Activated T-helper 17 cell treated with anti-CD3 and anti-CD28 coated beads, Interleukin-2, amount 50 U/mL, for 72 hours (primary cell): ENCODE measurements at regions not wholly inside any gene's neighbourhood (a gene's known extent, or its start where the extent isn't known, plus 50 kb on each side); places are given as distances from the start of the nearest gene placed in this dataset.
"Not testable (repeated sequence)": the region's sequence is repeated elsewhere in the genome, so short reads cannot be mapped to it uniquely, and the experiment has no call there.

Experiments
- ATAC-seq: fragments of 150-1000 bp; cut with Tn5 transposase; replicated peaks from 2 replicates; pipeline ENCODE4 v1.10.0; 2021; ENCODE audit warnings: mild to moderate bottlenecking, moderate library complexity
- H3K27ac Mint-ChIP-seq: one replicate; pipeline ENCODE4 v1.8.0; 2022; ENCODE audit warnings: mixed read lengths
- H3K27me3 Mint-ChIP-seq: one replicate; pipeline ENCODE4 v1.8.0; 2022; ENCODE audit warnings: mixed read lengths
- H3K36me3 Mint-ChIP-seq: one replicate; pipeline ENCODE4 v1.8.0; 2022; ENCODE audit warnings: low read depth, mild to moderate bottlenecking, mixed read lengths
- H3K4me1 Mint-ChIP-seq: one replicate; pipeline ENCODE4 v1.8.0; 2022; ENCODE audit warnings: mixed read lengths
- H3K4me3 Mint-ChIP-seq: one replicate; pipeline ENCODE4 v1.8.0; 2022; ENCODE audit warnings: mild to moderate bottlenecking, mixed read lengths
- H3K9me3 Mint-ChIP-seq: one replicate; pipeline ENCODE4 v1.8.0; 2022; ENCODE audit warnings: mixed read lengths

DNA sequence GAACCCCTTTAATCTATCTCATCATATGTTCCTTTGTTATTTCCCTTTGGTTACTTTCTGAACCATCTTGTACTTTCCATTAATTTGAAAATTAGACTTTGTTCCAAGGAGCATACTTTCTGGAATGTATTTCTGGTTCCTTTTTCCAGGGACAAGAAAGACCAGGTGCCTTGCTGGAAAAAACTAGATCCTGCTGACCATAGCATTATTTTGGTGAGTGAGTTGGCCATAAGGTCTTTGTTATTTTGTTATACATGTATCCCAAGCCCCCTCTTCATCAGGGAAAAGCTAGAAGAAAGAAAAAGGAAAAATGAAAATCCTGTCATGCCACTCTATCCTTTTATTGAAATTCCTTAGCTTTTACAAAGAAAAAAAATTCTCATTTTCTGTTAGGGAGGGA lies 228.1 kb upstream of the TFPI start:
- Mint-ChIP-seq H3K36me3 (no peaks in the 10 kb centered on the region), H3K9me3 (no peaks in the 10 kb centered on the region), H3K4me1 (no peaks in the 10 kb centered on the region), H3K4me3 (no peak overlapping the region), H3K27me3 (no peaks in the 10 kb centered on the region), H3K27ac (no peak overlapping the region)
- no peak for ATAC-seq

DNA sequence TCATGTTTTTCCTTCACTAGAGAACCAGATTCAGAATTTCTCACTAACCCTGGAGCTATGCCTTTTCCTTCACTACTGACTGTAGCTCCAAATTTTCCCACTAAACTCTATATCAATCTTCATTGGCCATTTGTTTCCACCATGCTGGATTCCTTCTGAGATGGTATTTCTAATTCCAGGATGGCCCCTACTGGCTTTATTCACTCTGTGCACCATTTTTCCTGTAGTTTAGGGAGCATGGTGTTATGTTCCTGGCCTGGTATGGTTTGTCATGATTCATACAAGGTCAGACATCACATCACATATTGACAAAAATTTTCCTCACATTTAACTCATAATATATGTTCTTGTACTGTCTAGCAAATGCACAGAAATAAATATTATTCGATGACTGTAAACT lies 229.2 kb upstream of the TFPI start:
- Mint-ChIP-seq H3K4me3 (no peak overlapping the region), H3K27me3 (no peaks in the 10 kb centered on the region), H3K27ac (no peak overlapping the region), H3K9me3 (peaks cover 3% of the 10 kb centered on the region), H3K36me3 (no peaks in the 10 kb centered on the region), H3K4me1 (no peaks in the 10 kb centered on the region)
- no peak for ATAC-seq

DNA sequence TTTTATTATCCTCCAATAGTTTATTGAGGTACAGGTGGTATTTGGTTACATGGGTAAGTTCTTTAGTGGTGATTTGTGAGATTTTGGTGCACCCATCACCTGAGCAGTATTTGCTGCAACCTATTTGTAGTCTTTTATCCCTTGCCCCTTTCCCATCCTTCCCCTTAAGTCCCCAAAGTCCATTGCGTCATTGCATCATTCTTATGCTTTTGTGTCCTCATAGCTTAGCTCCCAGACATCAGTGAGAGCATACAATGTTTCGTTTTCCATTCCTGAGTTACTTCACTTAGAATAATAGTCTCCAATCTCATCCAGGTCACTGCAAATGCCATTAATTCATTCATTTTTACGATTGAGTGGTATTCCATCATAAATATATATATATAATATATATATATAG lies 229.9 kb upstream of the TFPI start:
- H3K9me3 Mint-ChIP-seq, H3K4me1 Mint-ChIP-seq, H3K4me3 Mint-ChIP-seq, ATAC-seq, H3K27me3 Mint-ChIP-seq, H3K27ac Mint-ChIP-seq, H3K36me3 Mint-ChIP-seq: not testable (repeated sequence)

DNA sequence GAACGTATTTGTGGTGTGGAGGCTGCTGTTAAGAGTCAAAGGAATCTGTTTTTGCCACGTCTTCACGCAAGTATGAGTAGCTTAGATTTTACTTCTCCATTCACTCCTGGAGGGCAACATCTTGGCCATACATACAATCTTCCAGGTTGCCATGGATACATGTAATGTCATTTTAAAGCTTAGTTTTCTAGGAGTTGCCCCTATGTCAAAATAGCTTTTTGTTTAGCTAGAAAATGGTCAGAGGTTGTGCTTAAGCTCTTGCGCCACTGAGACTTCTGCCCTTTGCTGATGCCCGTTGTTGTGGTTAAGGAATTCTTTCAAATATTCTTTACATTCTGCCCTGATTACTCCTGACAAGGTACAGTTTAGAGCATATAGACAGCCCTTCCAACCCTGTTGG lies 245.4 kb upstream of the TFPI start:
- H3K36me3 Mint-ChIP-seq: no peaks in the 10 kb centered on the region
- H3K4me3 Mint-ChIP-seq: no peak overlapping the region
- no peaks in the 10 kb centered on the region for H3K4me1 Mint-ChIP-seq
- H3K27ac Mint-ChIP-seq: no peak overlapping the region
- H3K9me3 Mint-ChIP-seq: peaks cover 13% of the 10 kb centered on the region
- no peak for ATAC-seq
- H3K27me3 Mint-ChIP-seq: no peaks in the 10 kb centered on the region

DNA sequence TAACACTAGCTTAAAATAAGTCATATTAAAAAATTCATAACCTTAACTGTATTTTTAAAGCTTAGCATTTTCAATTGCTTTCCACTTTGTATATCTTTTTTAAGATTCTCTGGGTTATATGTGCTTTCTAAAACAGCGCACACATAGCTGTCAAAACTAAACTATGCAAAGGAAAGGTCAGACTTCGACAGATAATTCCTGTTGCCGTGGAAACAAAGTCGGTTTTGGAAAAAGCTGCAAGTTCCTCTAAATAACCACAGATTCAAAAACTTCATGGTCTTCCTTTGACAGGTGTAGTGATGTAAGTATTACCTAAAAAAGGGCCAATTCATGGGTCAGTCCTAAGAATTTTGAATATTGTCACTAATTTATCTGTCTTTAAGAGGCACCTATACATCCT lies 249.6 kb upstream of the TFPI start:
- ATAC-seq: no peak
- Mint-ChIP-seq H3K4me3 (no peak overlapping the region), H3K27me3 (no peaks in the 10 kb centered on the region), H3K27ac (no peak overlapping the region), H3K36me3 (no peaks in the 10 kb centered on the region), H3K9me3 (peaks cover 3% of the 10 kb centered on the region), H3K4me1 (no peaks in the 10 kb centered on the region)

DNA sequence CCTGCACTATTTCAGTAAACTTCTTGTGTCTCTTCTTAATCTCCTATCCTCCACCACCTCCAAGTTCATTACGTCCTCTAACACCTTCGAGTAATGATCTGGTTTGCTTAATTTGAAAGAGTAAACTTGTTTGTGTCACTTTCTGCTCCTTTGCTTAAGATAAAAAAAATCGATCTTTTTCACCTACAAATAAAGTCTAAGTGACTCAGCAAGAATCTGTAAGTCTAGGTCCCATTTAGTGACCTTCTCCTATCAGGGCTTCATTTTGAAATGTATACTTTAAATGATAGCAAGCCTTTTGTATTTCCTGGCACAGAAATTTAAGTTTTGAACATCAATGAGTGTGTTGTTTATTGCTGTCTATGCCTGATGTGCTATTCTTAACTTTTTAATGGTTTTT lies 260.9 kb upstream of the TFPI start:
- no peak for ATAC-seq
- Mint-ChIP-seq H3K27me3 (no peaks in the 10 kb centered on the region), H3K4me3 (no peak overlapping the region), H3K9me3 (no peaks in the 10 kb centered on the region), H3K27ac (no peak overlapping the region), H3K36me3 (no peaks in the 10 kb centered on the region), H3K4me1 (no peaks in the 10 kb centered on the region)

DNA sequence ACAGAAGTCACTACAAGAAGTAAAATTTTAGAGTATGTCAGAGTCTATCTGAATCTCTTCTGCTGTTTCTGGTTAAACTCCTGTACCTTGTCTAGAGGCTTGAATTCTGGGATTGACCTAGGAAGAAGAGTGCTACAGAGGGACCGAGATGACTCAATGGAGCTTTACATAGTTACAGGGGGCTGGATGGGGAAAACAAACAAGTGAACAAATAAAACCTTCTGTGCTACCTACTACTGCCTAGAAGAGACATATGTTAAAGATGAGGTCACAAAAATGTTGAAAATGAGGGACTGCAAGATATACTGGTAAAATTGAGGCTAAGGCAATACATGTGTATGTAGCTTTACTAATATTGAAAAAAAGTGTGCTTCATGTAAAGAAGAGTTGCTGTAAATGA lies 265.4 kb upstream of the TFPI start:
- Mint-ChIP-seq H3K27me3 (no peaks in the 10 kb centered on the region), H3K9me3 (peaks cover 9% of the 10 kb centered on the region), H3K36me3 (no peaks in the 10 kb centered on the region), H3K27ac (no peak overlapping the region), H3K4me3 (no peak overlapping the region), H3K4me1 (no peaks in the 10 kb centered on the region)
- ATAC-seq: no peak

DNA sequence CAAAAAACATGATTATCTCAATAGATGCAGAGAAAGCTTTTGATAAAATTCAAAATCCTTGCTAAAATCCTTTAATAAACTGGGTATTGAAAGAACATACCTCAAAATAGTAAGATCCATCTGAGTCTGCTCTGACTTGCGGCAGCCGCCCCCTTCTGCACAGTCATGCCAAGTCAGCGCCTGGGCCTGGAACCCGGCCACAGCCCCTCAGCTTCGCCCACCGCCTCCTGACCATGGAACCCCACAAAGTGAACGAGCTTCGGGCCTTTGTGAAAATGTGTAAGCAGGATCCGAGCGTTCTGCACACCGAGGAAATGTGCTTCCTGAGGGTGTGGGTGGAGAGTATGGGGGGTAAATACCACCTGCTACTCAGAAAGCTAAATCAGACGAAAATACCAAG lies 270.9 kb upstream of the TFPI start:
- Mint-ChIP-seq H3K9me3 (peaks cover 14% of the 10 kb centered on the region), H3K36me3 (no peaks in the 10 kb centered on the region), H3K4me3 (no peak overlapping the region), H3K27ac (no peak overlapping the region), H3K4me1 (no peaks in the 10 kb centered on the region), H3K27me3 (no peaks in the 10 kb centered on the region)
- no peak for ATAC-seq

DNA sequence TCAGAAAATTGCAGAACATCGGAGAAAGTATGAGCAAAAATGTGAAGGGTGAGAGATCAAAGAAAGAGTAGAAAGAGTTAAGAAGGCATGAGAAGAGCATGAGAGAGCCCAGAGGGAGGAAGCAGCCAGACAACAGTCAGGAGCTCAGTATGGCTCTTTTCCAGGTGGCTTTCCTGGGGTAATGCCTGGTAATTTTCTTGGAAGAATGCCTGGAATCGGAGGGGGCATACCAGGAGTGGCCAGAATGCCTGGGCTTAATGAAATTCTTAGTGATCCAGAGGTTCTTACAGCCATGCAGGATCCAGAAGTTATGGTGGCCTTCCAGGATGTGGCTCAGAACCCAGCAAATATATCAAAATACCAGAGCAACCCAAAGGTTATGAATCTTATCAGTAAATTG lies 271.8 kb upstream of the TFPI start:
- Mint-ChIP-seq H3K4me1 (no peaks in the 10 kb centered on the region), H3K27me3 (no peaks in the 10 kb centered on the region), H3K4me3 (no peak overlapping the region), H3K27ac (no peak overlapping the region), H3K36me3 (no peaks in the 10 kb centered on the region), H3K9me3 (peaks cover 14% of the 10 kb centered on the region)
- ATAC-seq: no peak

DNA sequence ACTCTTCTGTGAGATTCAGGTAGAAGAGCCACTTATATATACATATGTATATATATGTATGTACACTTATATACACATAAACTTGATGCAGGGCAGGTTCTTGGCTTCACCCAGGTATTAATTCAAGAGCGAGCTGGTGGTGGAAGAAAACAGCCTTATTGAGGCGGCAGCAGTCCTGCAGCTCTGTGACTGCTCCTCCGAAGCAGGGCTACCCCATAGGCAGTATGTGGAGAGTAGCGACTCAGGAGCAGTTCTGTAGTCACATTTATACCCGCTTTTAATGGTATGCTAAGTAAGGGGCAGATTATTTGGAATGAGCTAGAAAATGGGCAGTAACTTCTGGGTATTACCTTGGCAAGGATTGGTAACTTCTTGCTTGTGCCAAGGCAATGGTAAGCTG lies 280.6 kb upstream of the TFPI start:
- ATAC-seq: no peak
- Mint-ChIP-seq H3K4me3 (no peak overlapping the region), H3K27me3 (no peaks in the 10 kb centered on the region), H3K9me3 (no peaks in the 10 kb centered on the region), H3K4me1 (no peaks in the 10 kb centered on the region), H3K36me3 (no peaks in the 10 kb centered on the region), H3K27ac (no peak overlapping the region)

DNA sequence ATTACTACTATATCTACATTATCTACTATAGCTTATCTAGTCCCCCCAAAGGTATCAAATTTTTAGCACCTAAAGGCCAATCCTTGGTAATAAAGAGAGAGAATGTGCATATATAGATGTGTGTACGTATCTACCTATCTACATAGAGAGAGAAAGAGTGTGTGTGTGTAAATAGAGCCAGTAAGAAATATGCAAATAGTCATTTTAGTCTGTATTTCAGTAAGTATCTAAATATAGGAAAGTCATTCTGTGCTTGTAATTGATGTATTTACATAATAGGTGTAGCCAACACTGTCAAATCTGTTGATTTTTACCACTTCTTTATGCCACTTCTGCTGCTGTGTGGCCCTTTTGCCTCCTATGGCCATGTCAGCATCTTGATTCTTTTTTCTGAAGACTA lies 284.5 kb upstream of the TFPI start:
- Mint-ChIP-seq H3K4me3 (no peak overlapping the region), H3K4me1 (no peaks in the 10 kb centered on the region), H3K9me3 (no peaks in the 10 kb centered on the region), H3K36me3 (no peaks in the 10 kb centered on the region), H3K27ac (no peak overlapping the region), H3K27me3 (no peaks in the 10 kb centered on the region)
- no peak for ATAC-seq

DNA sequence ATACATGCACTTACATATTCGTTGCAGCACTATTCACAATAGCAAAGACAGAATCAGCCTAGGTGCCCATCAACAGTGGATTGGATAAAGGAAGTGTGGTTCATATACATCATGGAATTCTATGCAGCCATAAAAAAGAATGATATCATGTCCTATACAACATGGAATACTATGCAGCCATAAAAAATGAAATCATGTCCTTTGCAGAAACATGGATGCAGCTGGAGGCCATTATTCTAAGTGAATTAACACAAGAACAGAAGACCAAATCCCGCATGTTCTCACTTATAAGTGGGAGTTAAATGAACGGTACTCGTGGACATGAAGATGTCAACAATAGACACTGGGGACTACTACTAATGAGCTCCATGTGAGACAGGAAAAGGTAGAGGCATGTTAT lies 288.1 kb upstream of the TFPI start:
- no peak for ATAC-seq

DNA sequence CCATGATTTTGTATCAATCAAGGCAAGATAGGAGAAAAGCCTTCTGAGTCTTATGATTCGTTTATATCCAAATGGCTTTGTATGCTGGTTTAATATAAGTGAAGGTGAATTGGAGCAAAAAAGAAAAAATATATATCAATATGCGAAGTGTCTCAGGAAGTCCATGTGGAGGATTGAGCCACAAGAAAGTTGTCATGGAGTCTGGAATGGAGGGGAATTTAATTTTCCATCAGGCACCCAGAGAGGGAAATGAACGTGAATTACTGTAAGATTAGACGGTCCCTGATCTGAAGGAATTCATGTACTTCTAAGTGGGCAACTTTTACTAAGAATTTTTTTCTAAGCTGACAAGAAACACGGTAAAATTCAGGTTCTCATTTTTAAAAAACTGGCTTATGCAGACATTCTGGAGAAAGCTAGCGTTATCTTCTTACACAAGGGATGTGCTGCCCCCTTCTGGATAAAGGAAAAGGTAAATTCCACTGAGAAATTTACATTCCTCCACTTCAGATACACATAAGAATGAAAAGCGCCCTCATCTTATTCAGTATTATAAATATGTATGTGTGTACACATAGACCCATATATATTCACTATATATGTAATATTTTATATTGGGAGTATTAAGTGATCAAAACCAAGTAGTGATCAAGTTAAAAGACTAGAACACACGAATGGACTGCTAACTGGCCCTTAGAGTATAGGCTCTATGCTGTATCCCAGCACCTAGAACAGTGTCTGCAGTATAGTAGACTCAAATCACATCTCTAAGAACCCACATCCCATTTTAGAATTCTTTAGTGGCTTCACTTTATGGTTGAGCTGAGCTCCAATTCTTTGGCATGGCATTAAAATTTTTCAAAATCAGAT lies 289.0 kb upstream of the TFPI start:
- Mint-ChIP-seq H3K4me1 (no peaks in the 10 kb centered on the region), H3K27ac (no peak overlapping the region), H3K9me3 (no peaks in the 10 kb centered on the region), H3K27me3 (no peaks in the 10 kb centered on the region), H3K4me3 (no peak overlapping the region), H3K36me3 (no peaks in the 10 kb centered on the region)
- no peak for ATAC-seq

More for the DNA sequence above, 288.1 kb upstream of the TFPI start:
- H3K27ac Mint-ChIP-seq: no peak overlapping the region
- H3K4me1 Mint-ChIP-seq: no peaks in the 10 kb centered on the region
- H3K36me3 Mint-ChIP-seq: no peaks in the 10 kb centered on the region
- H3K9me3 Mint-ChIP-seq: no peaks in the 10 kb centered on the region
- H3K4me3 Mint-ChIP-seq: no peak overlapping the region
- H3K27me3 Mint-ChIP-seq: no peaks in the 10 kb centered on the region

DNA sequence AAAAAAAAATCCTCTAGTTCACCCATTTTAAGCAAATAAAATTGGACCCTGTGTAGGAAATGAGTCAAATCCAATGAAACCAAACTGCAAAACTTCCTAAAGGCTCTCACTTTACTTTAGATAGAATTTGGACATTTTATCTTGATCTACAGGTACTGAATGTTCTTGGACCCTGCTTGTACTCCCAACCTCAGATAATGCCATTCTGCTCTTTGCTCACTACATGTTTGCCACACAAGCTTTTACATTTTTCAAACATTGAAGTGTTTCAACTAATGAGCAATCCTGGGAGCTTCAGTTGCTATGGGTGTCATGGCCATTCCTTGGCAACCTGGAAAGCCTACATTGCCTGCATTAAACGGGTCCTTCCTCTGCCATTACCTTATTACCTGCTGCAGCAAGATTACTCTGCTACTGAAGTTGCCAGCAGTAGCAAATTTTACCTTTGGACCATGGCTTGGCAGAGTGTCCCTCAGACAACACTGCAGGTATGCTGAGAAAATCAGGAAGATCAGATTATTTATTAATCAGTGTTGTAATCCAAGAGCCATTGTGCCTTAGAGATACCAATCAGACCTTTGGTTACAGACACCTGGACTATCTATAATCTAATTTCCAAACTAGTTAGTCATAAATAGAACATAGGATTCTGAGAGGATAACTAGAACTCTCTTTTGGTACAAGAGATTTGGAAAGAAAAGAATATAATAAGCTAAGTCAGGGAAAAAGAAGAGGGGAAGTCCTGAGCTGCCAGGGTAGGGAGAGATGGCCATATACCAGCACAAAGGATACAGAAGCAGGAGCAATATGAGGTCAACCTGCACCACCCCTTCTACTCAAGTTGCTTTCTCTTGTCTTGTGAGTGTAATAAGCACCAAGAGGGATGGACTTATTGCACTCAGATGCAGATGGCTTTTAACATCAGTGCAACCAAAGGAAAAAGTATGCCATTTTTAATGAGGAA lies 293.3 kb upstream of the TFPI start:
- no peak overlapping the region for H3K4me3 Mint-ChIP-seq
- ATAC-seq: no peak

DNA sequence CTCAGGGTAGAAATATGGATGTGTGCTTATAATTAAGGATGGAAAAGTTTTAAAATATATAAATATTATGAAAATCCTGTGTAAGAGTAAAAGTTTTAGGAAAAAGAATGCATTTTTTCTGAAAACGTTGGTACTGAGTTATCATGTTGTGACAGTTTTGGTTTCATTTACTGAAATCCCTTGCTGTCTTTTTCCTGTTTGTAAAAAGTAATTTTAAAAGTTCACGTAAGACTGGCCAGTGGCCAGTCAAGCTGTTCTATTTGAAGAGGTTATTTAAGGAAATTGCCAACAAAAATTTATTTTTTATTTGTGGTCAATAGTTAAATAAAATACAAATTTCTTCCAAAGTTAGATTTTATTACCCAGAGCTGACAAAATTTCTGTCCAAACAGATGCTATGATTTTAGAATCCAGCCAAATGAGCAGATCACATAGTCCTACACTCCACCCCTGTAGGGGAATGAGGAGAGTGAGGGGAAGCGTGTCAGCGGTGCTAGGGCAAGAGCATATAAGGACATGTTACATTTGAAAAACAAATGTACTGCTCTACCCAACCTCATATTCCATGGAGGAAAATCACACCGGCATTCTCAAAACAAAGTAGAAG lies 297.8 kb upstream of the TFPI start:
- Mint-ChIP-seq H3K27me3 (no peaks in the 10 kb centered on the region), H3K4me1 (no peaks in the 10 kb centered on the region), H3K9me3 (no peaks in the 10 kb centered on the region), H3K4me3 (no peak overlapping the region), H3K27ac (no peak overlapping the region), H3K36me3 (no peaks in the 10 kb centered on the region)
- no peak for ATAC-seq

More for the DNA sequence above, 293.3 kb upstream of the TFPI start:
- H3K27me3 Mint-ChIP-seq: no peaks in the 10 kb centered on the region
- no peaks in the 10 kb centered on the region for H3K36me3 Mint-ChIP-seq
- H3K9me3 Mint-ChIP-seq: no peaks in the 10 kb centered on the region
- no peak overlapping the region for H3K27ac Mint-ChIP-seq
- no peaks in the 10 kb centered on the region for H3K4me1 Mint-ChIP-seq
